Panc1 (cell line): ENCODE measurements at regions not wholly inside any gene's neighbourhood (a gene's known extent, or its start where the extent isn't known, plus 50 kb on each side); places are given as distances from the start of the nearest gene placed in this dataset.

Experiments
- ATAC-seq: fragments of 200-7000 bp; cut with Tn5 transposase; 2 replicates; pipeline ENCODE4 v1.9.1; 2020; ENCODE audit warnings: mild to moderate bottlenecking, moderate library complexity
- BruUV-seq: library from RNA; stranded (reverse); fragments of 400-500 nt; replicated peaks from 2 replicates; lab custom pipeline; 2021; lab: Mats Ljungman, UMichigan
- CTCF ChIA-PET: fragments of 300-600 bp; sonication (Branson Sonifier 250); formaldehyde crosslinking; loops from one replicate; lab custom pipeline; 2022; ENCODE audit warnings: antibody characterized with exemption; lab: Charles Lee
- POLR2A ChIA-PET: fragments of 300-600 bp; sonication (Branson Sonifier 250); formaldehyde crosslinking; loops from one replicate; lab custom pipeline; 2022; ENCODE audit warnings: antibody characterized with exemption; lab: Charles Lee
- DNase-seq: peaks from one replicate; pipeline ENCODE4 v3.0.0-alpha.2; 2010; ENCODE audit warnings: low read depth, low spot score
- H3K27ac ChIP-seq: 2 replicates; pipeline ENCODE4 v1.5.1; 2011; ENCODE audit warnings: mild to moderate bottlenecking, low read length, inconsistent platforms
- H3K27me3 ChIP-seq: fragments of 200-500 bp; sonication (Bioruptor generic); 2 replicates; pipeline ENCODE4 v1.6.0; 2014; ENCODE audit warnings: low read length, inconsistent platforms; ENCODE audit not compliant: control insufficient read depth, insufficient read depth
- H3K36me3 ChIP-seq: fragments of 200-500 bp; sonication (Bioruptor generic); 2 replicates; pipeline ENCODE4 v1.5.1; 2014; ENCODE audit warnings: inconsistent platforms, mild to moderate bottlenecking, low read length, moderate library complexity; ENCODE audit not compliant: control insufficient read depth, insufficient read depth
- H3K4me1 ChIP-seq: 2 replicates; pipeline ENCODE4 v1.5.1; 2011; ENCODE audit warnings: inconsistent platforms, mild to moderate bottlenecking, low read length, moderate library complexity; ENCODE audit not compliant: control insufficient read depth, insufficient read depth
- H3K4me3 ChIP-seq, 2 experiments: 2 replicates each; pipeline ENCODE4 v1.5.1; 2011 to 2012; ENCODE audit warnings: low read depth in 2 of 2, low read length in 2 of 2, mild to moderate bottlenecking in 2 of 2, inconsistent platforms in 1 of 2, moderate library complexity in 1 of 2
- H3K9me3 ChIP-seq: fragments of 200-500 bp; sonication (Bioruptor generic); 2 replicates; pipeline ENCODE4 v1.5.1; 2014; ENCODE audit warnings: low read depth, mild to moderate bottlenecking, inconsistent platforms, low read length, moderate library complexity; ENCODE audit not compliant: control insufficient read depth, insufficient read depth
- CTCF ChIP-seq: fragments of 450-650 bp; IDR thresholded peaks from 2 replicates; pipeline ENCODE4 v1.5.1; 2017; ENCODE audit warnings: mild to moderate bottlenecking
- POLR2AphosphoS5 ChIP-seq: IDR thresholded peaks from 2 replicates; pipeline ENCODE4 v1.6.1; 2012; ENCODE audit warnings: mild to moderate bottlenecking, low read depth, low read length, moderate library complexity
- SIN3A ChIP-seq: IDR thresholded peaks from 2 replicates; pipeline ENCODE4 v1.6.1; 2012; ENCODE audit warnings: low read depth, mild to moderate bottlenecking, low read length, moderate library complexity, borderline replicate concordance; ENCODE audit not compliant: insufficient read depth
- TCF7L2 ChIP-seq: IDR thresholded peaks from 2 replicates; pipeline ENCODE4 v1.6.1; 2011; ENCODE audit warnings: mild to moderate bottlenecking, low read depth, low read length, inconsistent platforms
- in situ Hi-C: cut with HindIII; loops from 2 replicates; pipeline ENCODE4 v1.10.0; 2016; ENCODE audit warnings: low sequenced_read_pairs, low pct_unique_long_range_greater_than_20kb
- intact Hi-C: fragments of 100-400 bp; cut with micrococcal nuclease; formaldehyde crosslinking; loops from one replicate; pipeline ENCODE4 v1.10.0; 2022; ENCODE audit not compliant: unreplicated experiment
- TF ChIP-seq, protein P1 (sequence below), 2 experiments: IDR thresholded peaks; 2 replicates each; pipeline ENCODE4 v1.6.1; 2011 to 2012; ENCODE audit warnings: low read depth in 2 of 2, control low read depth in 1 of 2, low read length in 1 of 2, mild to moderate bottlenecking in 1 of 2, moderate library complexity in 1 of 2; ENCODE audit not compliant: insufficient read depth in 1 of 2

DNA sequence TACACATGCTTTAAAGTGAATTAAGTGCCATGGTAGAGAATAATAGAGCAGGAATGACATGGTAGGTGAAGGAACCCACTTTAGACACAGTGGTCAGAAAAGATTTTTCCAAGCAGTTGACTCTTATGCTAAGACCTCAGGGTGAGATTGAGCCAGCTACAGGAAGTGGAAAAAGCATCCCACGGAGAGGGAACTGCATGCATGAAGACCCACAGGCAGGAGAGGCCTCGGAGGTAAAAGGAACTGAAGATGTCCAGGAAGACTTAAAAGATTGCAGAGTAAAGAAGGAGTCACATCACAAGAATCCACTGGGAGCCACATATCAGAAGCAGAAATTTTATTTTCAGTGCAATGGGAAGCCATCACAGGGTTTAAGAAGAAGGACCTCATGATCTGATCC, 499.2 kb upstream of the FAM98A start:
- in situ Hi-C loops: no loop called here
- ATAC-seq: no peak

DNA sequence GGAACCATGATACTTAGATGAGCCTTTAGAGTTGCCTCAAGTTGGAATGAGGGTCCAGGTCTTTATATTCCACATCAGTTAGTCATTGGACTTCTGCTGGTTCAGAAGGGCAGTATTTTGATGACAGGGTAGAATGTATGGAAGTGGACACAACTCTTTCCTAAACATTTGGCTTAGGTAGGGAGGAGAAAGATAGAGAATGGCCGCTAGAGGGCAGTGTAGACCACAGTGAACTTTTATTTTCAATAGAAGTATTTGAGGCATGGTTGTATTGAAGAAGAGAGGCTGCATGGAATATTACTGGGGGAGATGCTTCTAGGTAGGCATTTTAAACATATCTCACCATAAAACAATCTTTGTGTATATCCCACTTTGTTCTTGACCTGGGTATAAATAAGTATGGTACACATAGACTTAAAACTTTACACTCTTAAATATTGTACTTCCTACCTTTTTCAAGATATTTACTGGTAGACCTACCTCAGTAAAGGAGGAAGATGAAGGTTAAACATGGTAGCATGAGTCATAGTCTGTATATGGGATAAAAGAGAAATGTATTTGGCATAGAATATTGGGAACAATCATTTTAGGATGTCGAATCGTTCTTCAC, 497.6 kb upstream of the FAM98A start:
- Histone ChIP-seq H3K9me3 (no peaks in the 10 kb centered on the region), H3K4me3 (no peak overlapping the region), H3K27me3 (no peaks in the 10 kb centered on the region), H3K4me1 (no peaks in the 10 kb centered on the region), H3K36me3 (no peaks in the 10 kb centered on the region), H3K27ac (no peak overlapping the region)
- ChIA-PET POLR2A (no interaction called here), CTCF (no interaction called here)
- in situ Hi-C loops (no loop called here), intact Hi-C loops (loop anchor here (2.0 kb wide), 1 partner anchor 1314 kb away; no protein-coding TSS in a partner anchor)
- TF ChIP-seq CTCF (peak; percentile 77), POLR2AphosphoS5 (no peak), TCF7L2 (no peak)
- DNase-seq: peak; percentile 65
- BruUV-seq: no TSS peak
- peak; percentile 70 for ATAC-seq

More for the DNA sequence above, 499.2 kb upstream of the FAM98A start:
- Histone ChIP-seq H3K9me3 (no peaks in the 10 kb centered on the region), H3K27ac (no peak overlapping the region), H3K36me3 (no peaks in the 10 kb centered on the region), H3K4me1 (no peaks in the 10 kb centered on the region), H3K27me3 (no peaks in the 10 kb centered on the region), H3K4me3 (no peak overlapping the region)
- POLR2A ChIA-PET: no interaction called here
- BruUV-seq: no TSS peak
- intact Hi-C loops: no loop called here
- DNase-seq: no peak
- TF ChIP-seq POLR2AphosphoS5 (no peak), SIN3A (no peak), TCF7L2 (no peak), CTCF (no peak)
- TF ChIP-seq, protein P1, sequence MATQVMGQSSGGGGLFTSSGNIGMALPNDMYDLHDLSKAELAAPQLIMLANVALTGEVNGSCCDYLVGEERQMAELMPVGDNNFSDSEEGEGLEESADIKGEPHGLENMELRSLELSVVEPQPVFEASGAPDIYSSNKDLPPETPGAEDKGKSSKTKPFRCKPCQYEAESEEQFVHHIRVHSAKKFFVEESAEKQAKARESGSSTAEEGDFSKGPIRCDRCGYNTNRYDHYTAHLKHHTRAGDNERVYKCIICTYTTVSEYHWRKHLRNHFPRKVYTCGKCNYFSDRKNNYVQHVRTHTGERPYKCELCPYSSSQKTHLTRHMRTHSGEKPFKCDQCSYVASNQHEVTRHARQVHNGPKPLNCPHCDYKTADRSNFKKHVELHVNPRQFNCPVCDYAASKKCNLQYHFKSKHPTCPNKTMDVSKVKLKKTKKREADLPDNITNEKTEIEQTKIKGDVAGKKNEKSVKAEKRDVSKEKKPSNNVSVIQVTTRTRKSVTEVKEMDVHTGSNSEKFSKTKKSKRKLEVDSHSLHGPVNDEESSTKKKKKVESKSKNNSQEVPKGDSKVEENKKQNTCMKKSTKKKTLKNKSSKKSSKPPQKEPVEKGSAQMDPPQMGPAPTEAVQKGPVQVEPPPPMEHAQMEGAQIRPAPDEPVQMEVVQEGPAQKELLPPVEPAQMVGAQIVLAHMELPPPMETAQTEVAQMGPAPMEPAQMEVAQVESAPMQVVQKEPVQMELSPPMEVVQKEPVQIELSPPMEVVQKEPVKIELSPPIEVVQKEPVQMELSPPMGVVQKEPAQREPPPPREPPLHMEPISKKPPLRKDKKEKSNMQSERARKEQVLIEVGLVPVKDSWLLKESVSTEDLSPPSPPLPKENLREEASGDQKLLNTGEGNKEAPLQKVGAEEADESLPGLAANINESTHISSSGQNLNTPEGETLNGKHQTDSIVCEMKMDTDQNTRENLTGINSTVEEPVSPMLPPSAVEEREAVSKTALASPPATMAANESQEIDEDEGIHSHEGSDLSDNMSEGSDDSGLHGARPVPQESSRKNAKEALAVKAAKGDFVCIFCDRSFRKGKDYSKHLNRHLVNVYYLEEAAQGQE (IDR thresholded peaks at IDR 0.05; ENCODE audit: insufficient read depth in 1 of 2, low read depth in 2 of 2, low read length in 1 of 2): no peak
- CTCF ChIA-PET: no interaction called here
